Mesendoderm (in vitro differentiated cells): ENCODE measurements at regions not wholly inside any gene's neighbourhood (a gene's known extent, or its start where the extent isn't known, plus 50 kb on each side); places are given as distances from the start of the nearest gene placed in this dataset.

ENCODE experiments used
- DNase-seq: peaks from one replicate; pipeline ENCODE4 v3.0.0; 2013
- H2AK5ac ChIP-seq: 2 replicates; pipeline ENCODE4 v1.6.1; 2013; ENCODE audit warnings: low read length, inconsistent platforms
- H2BK120ac ChIP-seq: 2 replicates; pipeline ENCODE4 v1.6.1; 2013; ENCODE audit warnings: low read depth, mild to moderate bottlenecking, low read length, moderate library complexity, mixed read lengths
- H2BK15ac ChIP-seq: replicated peaks from 2 replicates; pipeline ENCODE4 v1.6.1; 2013; ENCODE audit warnings: low read depth, mild to moderate bottlenecking, moderate library complexity
- H2BK5ac ChIP-seq: 2 replicates; pipeline ENCODE4 v1.6.1; 2013; ENCODE audit warnings: low read length, inconsistent platforms
- H3K18ac ChIP-seq: 2 replicates; pipeline ENCODE4 v1.6.1; 2013; ENCODE audit warnings: mild to moderate bottlenecking, low read length, mixed read lengths
- H3K23ac ChIP-seq: one replicate; pipeline ENCODE4 v1.6.1; 2013; ENCODE audit warnings: low read length
- H3K27ac ChIP-seq: 2 replicates; pipeline ENCODE4 v1.5.1; 2013; ENCODE audit warnings: low read depth, mild to moderate bottlenecking, inconsistent platforms, low read length, moderate library complexity
- H3K27me3 ChIP-seq: 2 replicates; pipeline ENCODE4 v1.6.1; 2013; ENCODE audit warnings: low read length, control low read depth, mild to moderate bottlenecking, inconsistent platforms; ENCODE audit not compliant: insufficient read depth, poor library complexity
- H3K36me3 ChIP-seq: 2 replicates; pipeline ENCODE4 v1.6.1; 2013; ENCODE audit warnings: low read length, inconsistent platforms; ENCODE audit not compliant: control insufficient read depth, insufficient read depth
- H3K4ac ChIP-seq: one replicate; pipeline ENCODE4 v1.6.1; 2013; ENCODE audit warnings: low read depth, mild to moderate bottlenecking, low read length, moderate library complexity
- H3K4me1 ChIP-seq: 2 replicates; pipeline ENCODE4 v1.6.1; 2013; ENCODE audit warnings: low read depth, low read length, inconsistent platforms; ENCODE audit not compliant: control insufficient read depth
- H3K4me2 ChIP-seq: 2 replicates; pipeline ENCODE4 v1.6.1; 2013; ENCODE audit warnings: low read length
- H3K4me3 ChIP-seq: 2 replicates; pipeline ENCODE4 v1.5.1; 2013; ENCODE audit warnings: mild to moderate bottlenecking, low read length
- H3K56ac ChIP-seq: one replicate; pipeline ENCODE4 v1.6.1; 2013; ENCODE audit warnings: low read length
- H3K79me1 ChIP-seq: 2 replicates; pipeline ENCODE4 v1.6.1; 2013; ENCODE audit warnings: low read length, inconsistent platforms
- H3K79me2 ChIP-seq: 2 replicates; pipeline ENCODE4 v1.6.1; 2013; ENCODE audit warnings: mild to moderate bottlenecking, low read length; ENCODE audit not compliant: control insufficient read depth, insufficient read depth
- H3K9ac ChIP-seq: 2 replicates; pipeline ENCODE4 v1.6.1; 2013; ENCODE audit warnings: low read length, inconsistent platforms
- H4K5ac ChIP-seq: one replicate; pipeline ENCODE4 v1.6.1; 2013; ENCODE audit warnings: low read length
- H4K8ac ChIP-seq: one replicate; pipeline ENCODE4 v1.6.1; 2013; ENCODE audit warnings: low read depth, mild to moderate bottlenecking, control low read depth, low read length, moderate library complexity
- WGBS: extraction: QIAGEN DNeasy Blood & Tissue Kit; methylation state at CpG from one replicate; pipeline ENCODE4 v1.1.7; 2013; ENCODE audit warnings: low lambda C conversion rate, missing lambda C conversion rate; ENCODE audit not compliant: insufficient coverage; ENCODE audit errors: extremely low coverage; 5-methylcytosine and 5-hydroxymethylcytosine counted together

DNA sequence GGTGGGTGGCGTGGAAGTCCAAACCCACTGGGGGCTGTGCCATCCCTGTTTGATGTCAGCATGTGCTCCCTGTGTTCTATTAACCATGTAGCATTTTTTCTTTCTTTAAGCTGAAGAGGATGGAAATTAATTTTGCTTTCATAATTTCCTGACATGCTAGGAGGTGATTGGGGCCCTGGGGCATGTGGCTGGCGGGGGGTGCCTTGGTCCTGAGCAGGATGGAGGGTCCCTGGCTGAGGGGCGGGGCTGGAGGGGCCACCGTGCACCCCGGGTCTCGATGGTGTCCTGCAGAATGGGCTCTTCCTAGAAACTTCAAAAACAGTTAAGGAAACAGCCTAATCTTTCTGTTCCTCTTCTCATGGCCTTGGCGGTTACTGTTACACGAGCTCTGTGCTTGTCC, 69.3 kb upstream of the IRX4 start:
- H3K79me1 ChIP-seq = no peaks in the 10 kb centered on the region

DNA sequence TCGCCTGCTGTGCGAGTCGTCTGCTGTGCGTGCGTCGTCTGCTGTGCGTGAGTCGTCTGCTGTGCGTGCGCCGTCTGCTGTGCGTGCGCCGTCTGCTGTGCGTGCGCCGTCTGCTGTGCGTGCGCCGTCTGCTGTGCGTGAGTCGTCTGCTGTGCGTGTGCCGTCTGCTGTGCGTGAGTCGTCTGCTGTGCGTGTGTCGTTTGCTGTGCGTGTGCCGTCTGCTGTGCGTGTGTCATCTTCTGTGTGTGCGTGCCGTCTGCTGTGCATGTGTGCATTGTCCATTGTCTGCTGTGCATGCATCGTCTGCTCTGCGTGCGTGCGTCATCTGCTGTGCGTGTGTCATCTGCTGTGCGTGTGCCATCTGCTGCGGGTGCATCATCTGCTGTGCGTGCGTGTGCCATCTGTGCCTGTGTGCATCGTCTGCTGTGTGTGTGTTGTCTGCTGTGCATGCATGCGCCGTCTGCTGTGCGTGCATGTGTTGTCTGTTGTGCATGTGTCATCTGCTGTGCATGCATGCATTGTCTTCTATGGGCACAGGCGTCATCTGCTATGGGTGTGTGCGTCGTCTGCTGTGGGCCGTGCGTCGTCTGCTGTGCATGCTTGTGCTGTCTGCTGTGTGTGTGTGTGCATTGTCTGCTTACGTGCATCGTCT, 68.6 kb upstream of the IRX4 start:
- Histone ChIP-seq H2AK5ac (no peak overlapping the region), H3K4me3 (no peak overlapping the region), H3K27ac (no peak overlapping the region), H4K8ac (no peak overlapping the region), H3K36me3 (no peaks in the 10 kb centered on the region), H2BK5ac (no peak overlapping the region), H3K23ac (no peak overlapping the region), H2BK120ac (no peak overlapping the region), H3K4me2 (no peak overlapping the region), H3K56ac (no peak overlapping the region), H3K4ac (no peak overlapping the region), H4K5ac (no peak overlapping the region), H3K18ac (no peak overlapping the region), H3K27me3 (no peaks in the 10 kb centered on the region), H3K9ac (no peak overlapping the region), H3K79me1 (no peaks in the 10 kb centered on the region), H2BK15ac (no peak overlapping the region), H3K79me2 (no peaks in the 10 kb centered on the region), H3K4me1 (no peaks in the 10 kb centered on the region)
- no CpG with 5 or more reads among the region's 54 CpGs for WGBS
- no peak for DNase-seq

More for the DNA sequence above, 69.3 kb upstream of the IRX4 start:
- no peak overlapping the region for H3K4me3 ChIP-seq
- H3K9ac ChIP-seq = no peak overlapping the region
- H3K23ac ChIP-seq = no peak overlapping the region
- H4K8ac ChIP-seq = no peak overlapping the region
- no peak overlapping the region for H3K27ac ChIP-seq
- no peaks in the 10 kb centered on the region for H3K36me3 ChIP-seq
- no peak overlapping the region for H2AK5ac ChIP-seq
- no CpG with 5 or more reads among the region's 8 CpGs for WGBS
- no peak overlapping the region for H4K5ac ChIP-seq
- no peak overlapping the region for H2BK5ac ChIP-seq
- no peak overlapping the region for H3K18ac ChIP-seq
- no peak overlapping the region for H2BK120ac ChIP-seq
- H3K4ac ChIP-seq = no peak overlapping the region
- H3K4me1 ChIP-seq = no peaks in the 10 kb centered on the region
- no peak overlapping the region for H2BK15ac ChIP-seq
- no peak overlapping the region for H3K4me2 ChIP-seq
- no peaks in the 10 kb centered on the region for H3K27me3 ChIP-seq
- no peaks in the 10 kb centered on the region for H3K79me2 ChIP-seq
- H3K56ac ChIP-seq = peak overlapping the region; percentile 18
- no peak for DNase-seq

DNA sequence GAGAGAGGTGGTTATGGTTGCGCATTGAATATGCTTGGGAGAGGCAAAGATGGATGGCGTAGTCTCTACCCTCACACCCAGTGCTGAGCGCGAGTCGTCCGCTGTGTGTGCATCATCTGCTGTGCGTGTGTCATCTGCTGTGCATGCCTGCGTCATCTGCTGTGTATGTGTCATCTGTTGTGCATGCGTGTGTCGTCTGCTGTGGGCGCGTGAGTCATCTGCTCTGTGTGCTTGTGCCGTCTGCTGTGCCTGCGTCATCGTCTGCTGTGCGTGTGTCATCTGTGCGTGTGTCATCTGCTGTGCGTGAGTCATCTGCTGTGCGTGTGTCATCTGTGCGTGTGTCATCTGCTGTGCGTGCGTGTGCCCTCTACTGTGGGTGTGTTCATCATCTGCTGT, 68.0 kb upstream of the IRX4 start:
- Histone ChIP-seq H4K5ac (no peak overlapping the region), H3K27ac (no peak overlapping the region), H3K79me1 (no peaks in the 10 kb centered on the region), H3K4ac (no peak overlapping the region), H3K79me2 (no peaks in the 10 kb centered on the region), H3K4me2 (no peak overlapping the region), H3K18ac (no peak overlapping the region), H2AK5ac (no peak overlapping the region), H2BK15ac (no peak overlapping the region), H2BK5ac (no peak overlapping the region), H3K4me3 (no peak overlapping the region), H3K23ac (peak overlapping the region; percentile 9), H4K8ac (no peak overlapping the region), H3K27me3 (no peaks in the 10 kb centered on the region), H2BK120ac (no peak overlapping the region), H3K4me1 (no peaks in the 10 kb centered on the region), H3K9ac (no peak overlapping the region), H3K36me3 (no peaks in the 10 kb centered on the region), H3K56ac (no peak overlapping the region)
- no CpG with 5 or more reads among the region's 22 CpGs for WGBS
- DNase-seq = no peak

DNA sequence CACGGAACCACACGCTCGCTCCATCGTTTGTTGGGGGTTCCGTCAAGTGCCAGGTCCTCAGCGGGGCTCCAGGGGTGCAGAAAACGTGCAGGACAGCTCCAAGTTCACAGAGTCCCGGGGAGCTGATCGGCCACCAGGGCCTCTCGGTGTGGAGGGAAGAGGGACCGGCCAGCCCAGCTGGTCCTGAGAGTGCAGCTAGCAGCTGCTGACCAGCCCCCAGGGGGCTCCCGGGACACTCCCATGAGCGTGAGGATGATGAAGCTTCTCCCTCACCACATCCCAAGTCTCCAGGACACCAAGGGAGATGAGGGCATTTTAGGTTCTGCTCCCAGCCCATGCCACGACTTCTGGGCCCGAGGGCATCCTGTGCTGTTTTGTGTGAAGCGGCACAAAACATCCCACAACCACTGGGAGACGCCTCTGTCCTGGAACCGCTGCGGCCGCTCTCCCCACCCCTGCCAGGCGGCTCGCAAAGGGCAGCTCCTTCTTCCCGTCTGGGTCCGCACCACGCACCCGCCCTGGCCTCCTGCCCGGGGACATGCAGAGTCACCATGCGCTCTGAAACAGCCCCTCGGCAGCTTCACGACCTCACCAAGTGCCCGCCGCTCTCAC, 67.5 kb upstream of the IRX4 start:
- H2AK5ac ChIP-seq = no peak overlapping the region
- H3K18ac ChIP-seq = no peak overlapping the region
- no peaks in the 10 kb centered on the region for H3K27me3 ChIP-seq
- WGBS = no CpG with 5 or more reads among the region's 32 CpGs
- no peak overlapping the region for H2BK15ac ChIP-seq
- no peaks in the 10 kb centered on the region for H3K79me1 ChIP-seq
- H3K4me3 ChIP-seq = no peak overlapping the region
- DNase-seq = no peak
- H4K5ac ChIP-seq = no peak overlapping the region
- no peak overlapping the region for H2BK120ac ChIP-seq
- H2BK5ac ChIP-seq = no peak overlapping the region
- H3K4me1 ChIP-seq = no peaks in the 10 kb centered on the region
- no peaks in the 10 kb centered on the region for H3K79me2 ChIP-seq
- H3K4me2 ChIP-seq = no peak overlapping the region
- H4K8ac ChIP-seq = no peak overlapping the region
- H3K56ac ChIP-seq = no peak overlapping the region
- no peak overlapping the region for H3K9ac ChIP-seq
- no peak overlapping the region for H3K4ac ChIP-seq
- H3K36me3 ChIP-seq = no peaks in the 10 kb centered on the region
- H3K23ac ChIP-seq = no peak overlapping the region
- no peak overlapping the region for H3K27ac ChIP-seq

DNA sequence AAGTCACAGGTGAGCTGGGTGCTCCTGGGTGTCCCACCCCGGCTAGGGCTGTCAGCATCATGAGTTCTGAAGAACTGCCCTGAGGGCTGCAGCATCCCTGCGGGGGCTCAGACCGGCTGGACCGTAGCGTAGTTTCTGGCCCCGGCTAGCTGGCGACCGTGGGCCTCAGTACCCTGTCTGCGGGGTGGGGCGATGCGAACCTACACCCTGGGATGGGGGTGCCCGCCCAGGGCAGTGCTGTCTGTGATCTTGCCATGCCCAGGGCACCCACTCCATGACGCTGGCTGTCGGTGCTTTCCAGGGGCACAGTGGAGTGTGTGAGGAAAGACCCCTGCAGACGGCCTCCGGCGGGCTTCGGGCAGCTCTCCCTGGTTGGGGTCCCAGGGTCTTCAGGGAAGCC, 66.5 kb upstream of the IRX4 start:
- no peaks in the 10 kb centered on the region for H3K4me1 ChIP-seq
- no peak overlapping the region for H3K4ac ChIP-seq
- H3K36me3 ChIP-seq = no peaks in the 10 kb centered on the region
- H3K79me2 ChIP-seq = no peaks in the 10 kb centered on the region
- H2BK15ac ChIP-seq = no peak overlapping the region
- H3K56ac ChIP-seq = no peak overlapping the region
- no peak overlapping the region for H3K23ac ChIP-seq
- no peaks in the 10 kb centered on the region for H3K79me1 ChIP-seq
- H3K4me2 ChIP-seq = no peak overlapping the region
- H3K4me3 ChIP-seq = no peak overlapping the region
- H3K27me3 ChIP-seq = no peaks in the 10 kb centered on the region
- H3K9ac ChIP-seq = no peak overlapping the region
- no peak overlapping the region for H4K5ac ChIP-seq
- H3K18ac ChIP-seq = no peak overlapping the region
- no peak for DNase-seq
- H2AK5ac ChIP-seq = no peak overlapping the region
- no CpG with 5 or more reads among the region's 18 CpGs for WGBS
- no peak overlapping the region for H2BK120ac ChIP-seq
- no peak overlapping the region for H3K27ac ChIP-seq
- no peak overlapping the region for H2BK5ac ChIP-seq
- no peak overlapping the region for H4K8ac ChIP-seq
